Stimulated activated CD4-positive, alpha-beta T cell treated with anti-CD3 and anti-CD28 coated beads, Interleukin-4, amount 100 ng/mL, for 4 hours (primary cell): ENCODE measurements at regions not wholly inside any gene's neighbourhood (a gene's known extent, or its start where the extent isn't known, plus 50 kb on each side); places are given as distances from the start of the nearest gene placed in this dataset.
"Not testable (repeated sequence)": the region's sequence is repeated elsewhere in the genome, so short reads cannot be mapped to it uniquely, and the experiment has no call there.

ENCODE experiments used
- DNase-seq, 2 experiments: peaks; one replicate each; pipeline ENCODE4 v3.0.0-alpha.2; 2020

DNA sequence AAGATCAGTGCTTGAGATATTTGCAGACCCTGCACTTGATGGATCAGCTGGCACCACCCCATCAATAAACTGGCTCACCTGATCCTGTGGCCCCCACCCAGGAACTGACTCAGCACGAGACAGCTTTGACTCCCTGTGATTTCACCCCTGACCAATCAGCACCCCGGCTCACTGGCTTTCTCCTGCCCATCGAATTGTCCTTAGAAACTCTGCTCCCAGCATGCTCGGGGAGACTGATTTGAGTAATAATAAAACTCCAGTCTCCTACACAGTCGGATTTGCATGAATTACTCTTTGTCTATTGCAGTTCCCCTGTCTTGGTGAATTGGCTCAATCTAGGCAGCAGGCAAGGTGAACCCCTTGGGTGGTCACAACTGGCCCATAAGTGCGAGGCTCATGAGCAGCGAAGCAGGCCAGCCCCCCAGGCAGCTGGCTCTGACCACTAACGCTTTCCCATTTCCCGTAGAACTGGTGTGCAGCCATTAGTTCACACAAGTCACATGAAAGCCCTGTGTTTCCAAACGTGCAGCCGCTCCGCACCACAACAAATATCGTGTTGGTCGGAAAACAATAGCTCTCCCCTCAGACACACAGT is 79.6 kb downstream of the RSPH3 start:
- DNase-seq = no peak

DNA sequence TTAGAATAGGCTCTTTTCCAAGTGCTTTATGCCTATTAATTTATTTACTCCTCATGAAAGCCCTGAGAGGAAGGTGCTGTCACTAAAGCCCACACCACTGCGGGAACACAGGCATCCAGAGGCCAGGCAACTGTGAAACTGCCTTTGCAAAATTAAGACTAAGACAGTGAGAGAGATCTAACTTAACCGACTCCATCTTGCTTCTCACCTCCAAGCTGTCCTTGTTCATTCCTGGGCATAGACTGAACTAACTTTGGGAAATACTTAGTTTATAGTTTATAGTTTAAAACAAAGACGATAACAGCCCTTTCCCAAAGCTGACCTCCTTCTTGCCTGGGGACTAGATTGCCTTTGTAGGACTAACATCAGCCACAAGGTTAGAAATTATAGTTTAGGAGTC is 80.1 kb downstream of the RSPH3 start:
- no peak for DNase-seq

DNA sequence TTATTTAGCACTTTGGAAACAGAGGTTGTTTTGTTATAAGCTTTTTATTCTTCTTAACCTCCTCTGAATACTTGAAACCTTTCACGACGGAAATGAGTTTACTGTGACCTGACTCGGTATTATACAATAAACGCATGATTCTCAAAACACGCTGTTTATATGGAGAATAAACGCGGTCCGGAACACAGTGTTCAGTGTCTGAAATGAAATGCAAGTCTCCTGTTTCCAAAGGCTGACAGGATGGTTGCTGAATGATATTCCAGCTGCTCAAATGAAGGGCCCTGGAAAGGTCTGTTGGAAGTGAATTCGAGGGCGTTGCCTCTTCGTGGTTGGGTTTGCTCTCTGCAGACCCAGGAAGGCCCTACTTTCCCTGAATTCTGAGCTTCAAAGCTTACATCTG is 83.4 kb downstream of the RSPH3 start:
- DNase-seq = no peak

DNA sequence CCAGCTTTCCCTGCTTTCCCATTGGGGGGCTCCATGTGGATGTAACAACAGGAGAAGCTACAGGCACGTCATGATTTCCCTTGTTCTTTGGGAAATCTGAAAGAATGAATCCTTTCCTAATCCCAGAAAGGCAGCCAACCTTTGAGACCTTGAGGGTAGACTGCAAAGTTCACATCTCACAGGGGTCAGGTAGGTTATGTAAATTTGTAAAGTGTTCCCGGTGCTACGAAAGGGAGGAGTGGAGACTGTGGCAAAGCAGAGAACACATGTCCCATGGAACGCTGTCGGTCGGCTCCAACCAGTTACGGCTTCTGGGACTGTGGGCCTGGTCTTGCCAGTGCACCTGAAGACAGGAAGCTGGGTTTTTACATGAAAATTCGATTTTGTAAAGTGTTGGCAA is 85.1 kb downstream of the RSPH3 start:
- no peak for DNase-seq

DNA sequence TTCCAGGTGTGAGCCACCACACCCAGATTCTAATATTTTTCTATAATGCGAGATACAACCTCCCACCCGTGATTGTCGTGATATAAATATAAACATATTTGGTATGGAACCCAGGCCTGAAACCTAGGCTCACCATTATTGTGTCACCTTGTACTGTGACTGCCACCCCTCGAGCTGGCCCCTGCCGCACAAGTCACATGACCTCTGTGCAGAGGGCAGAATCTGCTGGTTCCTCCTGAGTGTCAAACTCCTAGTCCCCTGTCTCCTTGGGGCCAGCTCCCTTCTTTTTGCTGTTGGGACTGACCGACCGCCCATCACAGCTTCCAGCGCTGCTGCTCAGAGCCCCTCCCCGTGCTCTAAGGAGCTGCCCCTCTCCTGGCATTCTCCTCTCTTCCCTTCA is 86.4 kb downstream of the RSPH3 start:
- DNase-seq = no peak

DNA sequence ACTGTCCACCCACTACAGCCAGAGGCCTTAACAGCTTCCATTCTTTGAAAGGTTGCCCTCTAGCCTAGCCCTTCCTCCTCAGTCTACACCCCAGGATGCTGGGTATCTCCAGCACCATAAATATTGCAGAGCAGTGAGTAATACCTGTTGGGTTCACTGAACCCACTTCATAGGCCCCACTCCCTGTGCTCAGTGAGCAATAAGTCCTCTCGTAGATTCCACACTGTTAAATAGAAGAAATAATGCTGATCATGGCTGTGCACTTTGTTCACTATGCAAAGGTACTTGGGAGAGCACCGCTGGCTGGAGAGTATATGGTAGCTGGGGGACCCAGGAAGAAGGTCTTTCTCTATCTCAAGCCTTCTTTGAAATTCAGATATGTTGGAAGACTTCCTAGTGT is 87.3 kb downstream of the RSPH3 start:
- no peak for DNase-seq

DNA sequence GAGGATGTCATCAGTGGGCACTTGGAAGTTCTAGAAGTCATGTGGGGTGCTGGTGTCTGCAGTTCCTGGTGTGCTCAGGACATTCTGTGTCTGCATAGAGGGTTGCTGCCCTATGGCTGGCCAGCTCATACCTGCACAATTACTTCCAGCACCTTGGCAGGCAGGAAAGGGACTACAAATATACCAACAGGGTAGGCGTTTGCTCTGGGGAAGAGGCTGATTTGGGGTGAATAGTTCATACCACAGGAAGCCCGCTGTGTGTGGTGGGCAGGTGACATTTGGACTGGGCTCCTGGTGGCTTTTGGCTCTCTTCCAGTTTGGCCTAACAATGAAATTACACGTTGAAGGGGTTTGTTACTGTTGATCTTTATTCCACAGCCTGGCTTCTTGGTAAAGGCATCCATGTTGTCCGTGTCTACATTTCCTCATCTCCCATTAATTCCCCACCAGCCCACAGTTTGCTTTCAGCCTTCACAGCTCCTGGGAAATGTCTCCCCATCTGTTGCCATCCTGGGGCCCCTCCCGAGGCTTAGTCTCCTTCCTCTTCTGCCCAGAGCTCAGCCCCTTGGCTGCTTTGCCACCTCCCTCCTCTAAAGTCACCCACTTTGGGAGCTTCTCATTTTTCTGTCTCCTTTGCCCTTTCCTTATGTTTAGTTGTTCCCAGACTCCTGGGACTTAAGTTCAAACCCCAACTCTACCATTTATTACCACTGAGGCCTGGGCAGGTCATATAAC is 88.1 kb downstream of the RSPH3 start:
- DNase-seq = peak in 1 of 2 experiments; percentile 13

DNA sequence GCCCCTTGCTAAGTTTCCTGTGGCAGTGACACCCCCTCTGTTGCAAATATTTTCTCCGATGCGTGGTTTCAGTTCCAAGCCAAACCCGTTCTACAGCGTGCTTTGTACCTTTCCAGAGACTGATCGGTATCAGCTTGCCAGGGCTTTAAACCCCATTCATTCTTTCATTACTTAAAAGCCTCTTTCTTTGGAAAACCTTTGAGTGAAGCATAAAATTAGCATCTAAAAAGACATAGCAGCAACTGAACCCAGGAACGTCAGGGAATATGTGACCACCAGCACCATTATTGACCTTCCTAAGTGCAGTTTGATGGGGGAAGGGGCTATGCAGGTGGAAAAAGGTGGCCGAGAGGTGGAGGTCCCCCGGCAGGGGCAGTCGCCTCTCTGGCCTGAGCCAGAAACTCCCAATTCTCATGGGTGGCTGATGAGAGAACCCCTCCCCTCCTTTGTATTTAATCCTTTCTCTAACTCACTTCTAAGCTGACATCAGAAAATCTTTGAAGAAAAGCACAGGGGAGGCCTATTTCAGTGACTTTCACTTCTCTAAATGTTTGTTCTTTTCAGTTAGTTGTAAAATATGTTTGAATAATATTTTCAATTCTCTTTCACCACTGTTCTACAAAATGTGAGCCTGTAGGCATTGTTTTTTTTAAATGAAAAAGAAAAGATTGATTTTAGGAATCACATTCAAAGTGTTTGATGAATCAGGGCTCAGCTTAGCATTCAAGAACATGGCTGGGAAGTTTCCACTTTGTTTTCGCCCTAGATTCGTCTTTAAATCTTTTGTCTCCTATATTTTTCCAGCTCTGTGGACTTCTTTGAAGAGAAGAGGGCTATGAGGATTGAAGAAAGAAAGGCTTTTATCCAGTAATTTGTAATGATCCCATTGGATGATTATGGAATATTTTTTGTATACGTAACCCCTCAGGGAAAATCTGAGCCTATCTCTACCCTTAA is 89.2 kb downstream of the RSPH3 start:
- DNase-seq = no peak

DNA sequence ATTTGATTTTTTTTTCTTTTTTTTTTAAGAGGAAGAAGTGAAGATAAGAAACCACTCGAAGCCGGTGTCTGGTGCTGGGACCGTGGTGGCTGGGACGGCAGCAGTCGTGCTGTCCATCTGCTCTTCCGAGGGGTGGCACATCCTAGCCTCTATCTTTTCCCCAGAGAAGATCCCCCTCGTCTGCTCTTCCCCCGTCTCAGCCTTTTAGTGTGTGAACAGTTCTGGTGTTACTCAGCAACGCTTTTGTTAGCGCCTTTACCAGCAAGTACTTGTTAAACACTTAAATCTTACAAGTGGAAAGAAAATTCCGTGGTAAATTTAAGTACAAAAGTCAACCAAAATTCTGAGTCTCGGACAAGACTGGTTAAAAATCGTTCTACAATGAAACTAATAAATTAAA is 90.1 kb downstream of the RSPH3 start:
- DNase-seq = no peak

DNA sequence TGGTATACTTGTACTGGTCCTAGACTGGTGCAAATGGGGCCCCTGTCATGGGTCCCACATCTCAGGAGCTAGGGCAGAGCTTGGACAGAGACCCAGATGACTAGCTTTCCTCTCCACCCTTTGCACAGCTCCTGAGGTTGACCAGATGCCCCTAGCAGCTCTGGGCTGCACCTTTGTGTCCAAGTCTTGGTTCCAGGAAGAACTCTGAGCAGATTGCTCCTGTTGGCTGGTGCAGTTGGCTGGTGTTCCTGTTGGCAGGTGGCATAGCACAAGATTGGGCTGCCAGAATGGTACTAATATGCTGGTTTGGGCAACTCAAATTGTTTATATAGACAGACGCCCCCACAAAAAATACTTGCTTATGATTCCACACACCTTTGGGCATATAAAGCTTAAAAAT is 89.4 kb upstream of the EZR start:
- DNase-seq = no peak

DNA sequence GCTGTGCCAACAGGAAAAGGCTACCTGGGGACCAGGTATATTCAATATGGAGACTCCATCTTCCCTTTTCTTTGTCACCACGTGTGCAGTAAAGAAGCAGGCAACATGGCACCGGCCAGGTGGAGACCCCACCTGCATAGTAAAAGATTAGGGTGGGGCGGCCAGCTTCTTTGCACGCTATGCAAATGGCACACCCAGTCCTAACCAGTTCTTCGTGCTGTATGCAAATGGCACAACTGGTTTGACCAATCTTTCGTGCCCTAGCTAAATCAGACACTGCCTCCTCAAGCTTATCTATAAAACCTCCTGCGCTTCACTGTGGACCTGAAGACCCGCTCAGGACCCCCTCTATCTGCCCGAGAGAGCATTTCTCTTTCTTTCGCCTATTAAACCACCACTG is 88.8 kb upstream of the EZR start:
- DNase-seq = no peak

DNA sequence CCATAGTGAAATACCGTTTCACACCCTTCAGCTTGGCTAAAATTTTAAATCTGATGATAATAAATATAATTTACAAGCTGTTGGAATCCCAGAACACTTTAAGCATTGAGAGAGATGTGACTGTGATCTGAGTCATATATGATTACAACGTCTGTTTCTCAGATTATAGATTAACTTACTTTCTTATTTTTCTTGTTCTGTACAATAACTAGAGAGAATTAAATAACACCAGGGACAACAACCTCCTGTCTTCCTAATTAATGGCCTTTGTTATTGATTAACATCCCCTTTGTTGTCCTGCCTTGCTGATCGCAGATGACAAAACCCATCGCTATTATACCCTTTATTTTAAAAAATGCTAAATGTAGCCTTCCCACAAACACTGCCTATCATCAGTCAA is 87.8 kb upstream of the EZR start:
- no peak for DNase-seq

DNA sequence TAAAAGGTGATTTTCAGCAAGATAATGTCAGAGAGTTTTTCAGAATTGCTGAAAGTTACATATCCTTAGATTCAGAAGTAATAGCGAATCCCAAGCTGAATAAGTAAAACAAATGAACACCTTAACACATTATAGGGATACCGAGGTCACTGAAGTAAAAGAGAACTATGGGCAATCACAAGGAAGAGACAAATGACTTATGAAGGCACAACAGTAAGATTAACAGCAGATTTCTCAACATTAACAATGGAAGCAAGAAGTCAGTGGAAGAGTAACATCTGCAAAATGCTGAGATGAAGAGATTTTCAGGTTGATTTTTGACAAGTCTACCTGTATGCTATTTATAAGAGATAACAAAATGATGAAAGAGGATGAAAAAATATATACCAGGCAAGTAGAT is 86.1 kb upstream of the EZR start:
- no peak for DNase-seq

DNA sequence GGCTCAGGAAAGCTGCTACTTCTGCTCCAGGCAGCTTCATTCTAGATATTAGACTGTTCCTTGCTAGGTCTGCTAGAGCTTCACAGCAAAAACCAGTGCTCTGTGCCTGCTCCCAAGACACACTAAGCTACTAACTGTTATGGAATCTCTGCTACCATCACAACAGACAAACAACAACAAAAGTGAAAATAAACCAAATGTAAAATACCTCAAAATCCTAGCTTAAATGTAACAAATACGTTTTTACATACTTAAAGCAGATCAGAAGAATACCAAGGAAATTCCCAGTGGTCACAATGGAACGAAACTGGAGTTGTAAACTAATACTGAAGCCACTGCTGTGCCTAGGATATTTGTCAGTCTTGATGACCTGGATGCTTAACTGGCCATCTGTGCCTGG is 84.6 kb upstream of the EZR start:
- no peak for DNase-seq

DNA sequence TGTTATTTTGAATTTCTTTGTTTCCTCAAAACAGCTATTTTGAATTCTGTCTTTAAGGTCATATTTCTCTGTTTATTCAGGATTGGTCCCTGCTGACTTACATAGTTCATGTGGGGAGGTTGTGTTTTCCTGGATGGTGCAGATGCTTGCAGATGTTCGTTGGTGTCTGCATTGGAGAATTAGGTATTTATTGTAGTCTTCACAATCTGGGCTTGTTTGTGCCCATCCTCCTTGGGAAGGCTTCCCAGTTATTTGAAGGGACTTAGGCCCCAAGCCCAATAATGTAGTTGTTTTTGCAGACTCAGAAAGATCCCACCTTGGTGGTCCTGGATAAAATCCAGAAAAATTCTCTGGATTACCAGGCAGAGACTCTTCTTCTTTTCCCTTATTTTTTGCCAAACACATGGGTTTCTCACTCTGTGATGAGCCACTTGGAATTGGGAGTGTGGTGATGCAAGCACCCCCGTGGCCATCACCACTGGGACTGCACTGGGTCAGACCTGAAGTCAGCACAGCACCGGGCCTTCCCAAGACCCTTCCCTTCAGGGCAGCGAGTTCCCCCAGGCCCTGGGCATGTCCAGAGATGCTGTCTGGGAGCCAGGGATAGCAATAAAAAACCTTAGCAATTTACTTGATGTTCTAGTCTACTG is 81.6 kb upstream of the EZR start:
- no peak for DNase-seq

DNA sequence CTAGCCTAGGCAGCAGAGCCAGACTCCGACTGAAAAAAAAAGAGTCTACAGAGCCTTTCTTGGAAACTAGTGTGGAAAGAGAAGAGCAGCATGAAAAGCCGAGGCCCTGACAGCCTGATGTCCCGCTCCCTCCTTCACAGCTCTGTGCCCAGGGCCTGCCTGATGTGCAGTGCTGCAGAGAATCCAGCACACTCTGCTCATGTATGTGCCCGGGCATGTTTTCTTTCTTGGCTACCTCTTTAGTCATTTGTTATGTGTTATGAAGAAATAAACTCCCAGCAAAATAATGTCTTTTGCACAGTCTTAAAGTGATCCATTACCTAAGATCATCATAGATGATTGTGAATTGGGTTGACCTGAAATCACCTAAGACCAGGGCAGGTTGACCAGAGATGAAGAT is 78.1 kb upstream of the EZR start:
- no peak for DNase-seq

DNA sequence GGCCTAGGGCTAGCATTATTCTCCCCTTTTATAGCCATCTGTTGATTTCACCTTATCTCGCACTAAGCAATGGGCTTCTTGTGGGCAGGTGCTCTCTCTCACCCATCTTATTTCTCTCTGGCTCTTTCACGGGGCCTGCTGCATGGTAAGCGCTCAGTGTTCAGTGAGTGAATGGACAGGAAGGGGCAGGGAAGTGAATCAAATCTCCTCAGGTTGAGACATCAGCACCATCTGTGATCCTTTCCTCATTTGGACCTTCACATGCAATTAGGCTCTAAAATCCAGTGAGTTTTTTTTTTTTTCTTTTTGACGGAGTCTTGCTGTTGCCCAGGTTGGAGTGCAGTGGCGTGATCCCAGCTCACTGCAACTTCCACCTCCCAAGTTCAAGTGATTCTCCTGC is 76.5 kb upstream of the EZR start:
- DNase-seq = no peak

DNA sequence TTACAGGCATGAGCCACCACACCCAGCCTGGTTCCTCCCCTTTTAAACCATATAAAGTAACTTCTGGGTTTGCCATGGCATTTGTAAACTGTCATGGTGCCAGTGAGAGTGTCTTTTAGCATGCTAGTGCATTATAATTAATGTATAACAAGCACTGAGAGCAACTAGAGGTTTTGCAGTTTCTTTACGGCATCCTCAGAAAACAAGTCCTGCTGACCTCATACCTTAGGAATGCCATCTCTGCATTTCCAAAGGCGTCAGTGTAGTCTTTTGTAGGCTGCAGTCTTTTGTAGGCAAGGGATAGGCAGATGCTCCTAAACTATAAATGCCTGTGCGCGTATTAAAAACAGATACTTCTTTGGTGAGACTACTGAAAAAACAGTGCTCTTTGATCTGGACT is 75.0 kb upstream of the EZR start:
- no peak for DNase-seq

DNA sequence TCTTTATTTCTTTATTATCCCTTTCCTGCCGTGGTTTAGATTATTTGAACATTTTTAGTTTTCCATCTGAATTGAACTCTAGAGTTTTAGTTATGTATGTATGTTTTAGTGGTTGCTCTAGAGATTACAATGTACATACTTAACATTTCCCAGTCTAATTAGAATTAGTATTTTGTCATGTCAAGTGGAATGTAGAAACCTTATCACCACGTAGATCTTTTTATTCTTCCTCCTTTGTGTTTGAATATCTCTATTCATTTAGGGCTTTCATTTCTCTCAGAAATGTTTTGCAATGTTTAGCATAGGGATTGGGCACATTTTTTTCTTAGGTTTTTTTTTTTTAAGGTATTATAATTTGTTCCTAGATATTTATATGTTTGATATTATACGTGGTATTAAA is 73.1 kb upstream of the EZR start:
- no peak for DNase-seq

DNA sequence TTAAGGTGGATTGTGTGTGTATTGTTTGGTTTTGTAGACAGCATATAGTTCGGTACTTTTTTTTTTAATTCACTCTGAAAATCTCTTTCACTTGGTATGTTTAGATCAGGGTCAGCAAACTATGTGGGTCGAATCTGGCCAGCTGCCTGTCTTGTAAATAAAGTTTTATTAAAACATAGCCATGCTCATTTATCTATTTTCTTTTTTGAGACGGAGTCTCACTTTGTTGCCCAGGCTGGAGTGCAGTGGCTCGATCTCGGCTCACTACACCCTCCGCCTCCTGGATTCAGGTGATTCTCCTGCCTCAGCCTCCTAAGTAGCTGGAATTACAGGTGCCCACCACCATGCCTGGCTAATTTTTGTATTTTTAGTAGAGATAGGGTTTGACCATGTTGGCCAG is 72.4 kb upstream of the EZR start:
- DNase-seq = not testable (repeated sequence)

DNA sequence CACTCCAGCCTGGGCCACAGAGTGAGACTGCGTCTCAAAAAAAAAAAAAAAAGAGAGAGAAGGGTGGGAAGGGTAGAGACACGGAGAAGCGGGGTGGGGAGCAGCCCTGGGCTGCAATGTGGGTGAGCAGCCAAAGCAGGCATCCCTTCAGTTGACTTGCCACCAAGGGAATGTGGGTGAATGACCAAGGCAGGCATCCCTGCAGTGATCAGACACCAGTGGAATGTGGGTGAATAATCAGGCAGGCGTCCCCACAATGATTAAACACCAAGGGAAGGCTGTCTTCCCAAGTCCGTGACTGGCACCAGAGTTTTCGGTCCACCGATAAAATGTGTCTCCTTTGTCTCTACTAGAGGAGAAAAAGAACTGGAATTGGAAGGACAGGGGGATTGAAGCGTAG is 69.0 kb upstream of the EZR start:
- not testable (repeated sequence) for DNase-seq

DNA sequence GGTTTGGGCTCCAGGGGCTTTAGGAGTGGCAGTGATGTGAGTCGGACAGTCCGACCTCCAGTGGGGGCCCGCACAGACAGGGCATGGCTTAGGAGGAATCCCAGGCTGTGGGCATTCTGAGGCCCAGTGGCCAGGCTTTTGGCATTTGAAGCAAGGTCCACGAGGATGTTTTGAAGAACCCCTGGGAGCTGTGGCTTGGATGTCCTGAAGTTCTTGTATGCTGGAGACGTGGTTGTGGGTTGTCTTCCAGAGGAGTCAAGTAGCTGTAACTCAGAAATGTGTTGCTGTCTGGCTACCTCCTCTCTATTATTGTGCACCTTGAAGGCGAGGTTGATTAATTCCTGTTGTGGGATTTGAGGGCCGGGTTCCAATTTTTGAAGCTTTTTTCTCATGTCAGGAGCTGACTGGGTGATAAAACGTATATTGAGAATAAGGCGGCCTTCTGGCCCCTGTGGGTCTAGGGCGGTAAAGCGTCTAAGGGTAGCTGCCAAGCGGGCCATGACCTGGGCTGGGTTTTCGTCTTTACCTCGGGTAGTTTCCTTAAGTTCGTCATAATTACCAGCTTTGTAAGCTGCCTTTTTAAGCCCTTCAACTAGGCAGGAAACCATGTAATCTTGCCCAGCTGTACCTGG is 67.3 kb upstream of the EZR start:
- DNase-seq = not testable (repeated sequence)

DNA sequence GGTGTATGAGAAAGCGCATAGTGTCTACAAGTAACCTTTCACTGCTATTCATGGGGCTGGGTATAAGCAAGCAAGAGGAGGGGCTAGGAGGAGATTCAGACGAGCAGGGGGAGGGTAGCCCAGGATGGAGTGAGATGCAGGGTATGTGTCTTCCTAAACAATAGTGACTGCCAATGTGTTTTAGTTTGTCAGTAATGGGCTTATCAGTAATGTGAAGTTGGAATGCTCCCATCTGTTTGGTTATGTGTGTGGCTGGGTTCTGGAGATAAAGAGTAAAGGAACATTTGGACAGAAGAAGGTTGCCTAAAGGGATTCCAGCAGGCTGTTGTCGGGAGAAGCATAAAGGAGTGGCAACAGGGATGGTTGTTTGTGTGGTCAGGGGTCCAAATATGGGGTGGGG is 62.7 kb upstream of the EZR start:
- DNase-seq = not testable (repeated sequence)
